ENCODE measurements at regions not wholly inside any gene's neighbourhood (a gene's known extent, or its start where the extent isn't known, plus 50 kb on each side); places are given as distances from the start of the nearest gene placed in this dataset.

DNA sequence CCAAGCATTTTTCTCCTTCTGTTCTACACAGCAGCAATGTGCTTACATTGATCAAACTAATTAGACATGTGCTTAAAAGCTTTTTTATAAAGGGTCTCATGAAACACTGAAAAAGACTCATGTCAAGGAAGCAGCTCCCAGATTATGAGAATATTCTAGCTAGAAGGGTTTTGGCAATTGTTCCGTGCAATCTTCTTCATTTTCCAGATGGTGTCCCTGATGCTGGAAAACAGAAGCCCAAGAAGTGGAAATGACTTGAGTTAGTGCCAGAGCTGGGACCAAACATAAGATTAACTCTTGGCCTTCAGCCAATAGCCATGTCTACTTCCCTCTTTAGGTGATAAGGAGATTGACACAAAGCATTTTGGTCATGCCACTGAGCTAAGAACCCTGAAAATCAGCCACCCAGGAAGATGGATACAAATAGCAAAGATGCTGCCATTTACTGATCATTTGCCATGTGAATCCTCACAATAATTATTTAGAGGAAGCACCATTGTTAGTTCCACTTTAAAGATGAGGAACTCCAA is 110.8 kb downstream of the MATN1 start:
- Mint-ChIP-seq H3K36me3 (ENCODE audit: insufficient read depth in 2 of 2) (no peaks in the 10 kb centered on the region), H3K4me3 (no peak overlapping the region), H3K9me3 (no peaks in the 10 kb centered on the region), H3K27ac (no peak overlapping the region), H3K4me1 (ENCODE audit: low read depth) (no peaks in the 10 kb centered on the region), H3K27me3 (ENCODE audit: low read depth) (peaks cover 24% of the 10 kb centered on the region)
- ATAC-seq (replicated peaks in 1 of 2) (no peak), DNase-seq (no peak)

DNA sequence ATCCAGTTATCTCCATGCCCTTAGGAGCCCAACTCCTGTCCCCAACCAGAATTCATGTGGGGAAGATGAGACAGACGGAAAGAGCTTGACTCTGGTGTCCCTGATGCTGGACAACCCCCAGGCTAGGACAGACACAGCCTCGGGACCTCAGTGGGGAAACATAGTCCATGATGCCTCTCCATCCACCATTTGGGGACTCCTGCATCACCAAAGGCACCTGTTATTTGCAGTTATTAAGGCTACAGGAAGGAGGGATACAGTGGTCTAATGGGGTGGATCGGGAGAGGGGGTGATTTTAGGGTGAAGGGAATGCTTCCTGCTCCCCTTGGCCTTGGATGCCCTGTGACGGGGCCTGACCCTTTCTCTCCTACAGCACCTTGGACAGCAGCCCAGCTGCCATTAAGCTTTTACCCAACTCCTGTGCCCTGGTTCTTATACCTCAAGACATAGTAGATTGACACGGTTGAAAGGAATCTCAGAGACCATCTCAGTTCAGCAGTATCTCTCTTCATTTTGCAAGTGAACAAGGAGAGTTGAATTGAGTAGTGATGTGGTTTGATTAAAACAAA is 111.6 kb downstream of the MATN1 start:
- ATAC-seq (replicated peaks in 1 of 2) (no peak), DNase-seq (no peak)
- no peak overlapping the region for H3K4me3 Mint-ChIP-seq
- H3K4me1 Mint-ChIP-seq (ENCODE audit: low read depth): no peaks in the 10 kb centered on the region
- no peak overlapping the region for H3K27ac Mint-ChIP-seq
- H3K27me3 Mint-ChIP-seq (ENCODE audit: low read depth): peaks cover 27% of the 10 kb centered on the region
- H3K9me3 Mint-ChIP-seq: no peaks in the 10 kb centered on the region
- H3K36me3 Mint-ChIP-seq (ENCODE audit: insufficient read depth in 2 of 2): no peaks in the 10 kb centered on the region

- Mint-ChIP-seq H3K27ac (no peak overlapping the region), H3K4me3 (no peak overlapping the region), H3K27me3 (ENCODE audit: low read depth) (peaks cover 33% of the 10 kb centered on the region), H3K36me3 (ENCODE audit: insufficient read depth in 2 of 2) (no peaks in the 10 kb centered on the region), H3K4me1 (ENCODE audit: low read depth) (no peaks in the 10 kb centered on the region), H3K9me3 (no peaks in the 10 kb centered on the region)
- ATAC-seq (replicated peaks in 1 of 2): no peak
- DNase-seq: no peak
Measured at GRCh38 chr1:30610917-30611316, 112.5 kb downstream of the MATN1 start.

GRCh38 chr1:30609999-30610345 is 113.4 kb downstream of the MATN1 start:
- Mint-ChIP-seq H3K27ac (no peak overlapping the region), H3K36me3 (ENCODE audit: insufficient read depth in 2 of 2) (no peaks in the 10 kb centered on the region), H3K4me1 (ENCODE audit: low read depth) (no peaks in the 10 kb centered on the region), H3K4me3 (no peak overlapping the region), H3K27me3 (ENCODE audit: low read depth) (peaks cover 33% of the 10 kb centered on the region), H3K9me3 (no peaks in the 10 kb centered on the region)
- ATAC-seq (replicated peaks in 1 of 2) (no peak), DNase-seq (no peak)

DNA sequence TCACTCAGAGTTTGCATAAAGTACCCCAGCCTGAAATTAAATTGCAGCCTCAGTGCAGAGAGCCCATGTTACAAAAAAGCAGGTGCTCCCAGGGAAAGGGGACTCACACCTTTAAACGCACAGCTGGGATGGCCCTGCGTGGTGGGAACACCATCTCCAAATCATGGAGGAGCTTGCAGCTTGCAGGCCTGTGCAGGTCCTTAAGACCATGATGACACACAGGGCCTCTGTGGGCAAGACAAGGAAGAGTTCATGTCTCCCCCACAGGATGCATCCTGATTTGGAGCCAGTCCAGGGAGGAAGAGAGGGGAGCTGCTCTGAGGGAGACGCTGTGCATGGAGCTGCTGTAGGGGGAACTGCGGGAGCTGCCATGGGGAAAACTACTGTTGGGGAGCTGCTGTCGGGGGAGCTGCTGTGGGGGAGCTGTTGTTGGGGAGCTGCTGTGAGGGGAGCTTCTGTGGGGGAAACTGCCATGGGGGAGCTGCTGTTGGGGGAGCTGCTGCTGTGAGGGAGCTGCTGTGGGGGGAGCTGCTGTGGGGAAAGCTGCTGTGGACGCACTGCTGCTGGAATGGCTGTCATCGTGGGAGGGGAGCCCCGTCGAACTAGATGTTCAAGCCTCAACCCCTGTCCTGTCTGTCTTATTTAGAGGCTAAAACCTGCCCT is 113.9 kb downstream of the MATN1 start:
- Mint-ChIP-seq H3K27me3 (ENCODE audit: low read depth) (peaks cover 33% of the 10 kb centered on the region), H3K27ac (no peak overlapping the region), H3K9me3 (no peaks in the 10 kb centered on the region), H3K4me3 (no peak overlapping the region), H3K4me1 (ENCODE audit: low read depth) (no peaks in the 10 kb centered on the region), H3K36me3 (ENCODE audit: insufficient read depth in 2 of 2) (no peaks in the 10 kb centered on the region)
- DNase-seq: no peak
- ATAC-seq (replicated peaks in 1 of 2): no peak

GRCh38 chr1:30607723-30608122 is 115.7 kb downstream of the MATN1 start:
- no peak for ATAC-seq (replicated peaks in 1 of 2)
- H3K36me3 Mint-ChIP-seq (ENCODE audit: insufficient read depth in 2 of 2): no peaks in the 10 kb centered on the region
- peaks cover 33% of the 10 kb centered on the region for H3K27me3 Mint-ChIP-seq (ENCODE audit: low read depth)
- H3K4me3 Mint-ChIP-seq: no peak overlapping the region
- H3K9me3 Mint-ChIP-seq: no peaks in the 10 kb centered on the region
- no peak overlapping the region for H3K27ac Mint-ChIP-seq
- DNase-seq: no peak
- H3K4me1 Mint-ChIP-seq (ENCODE audit: low read depth): no peaks in the 10 kb centered on the region

GRCh38 chr1:30606166-30606565 is 117.2 kb downstream of the MATN1 start:
- Mint-ChIP-seq H3K4me3 (no peak overlapping the region), H3K27ac (no peak overlapping the region), H3K9me3 (no peaks in the 10 kb centered on the region), H3K36me3 (ENCODE audit: insufficient read depth in 2 of 2) (no peaks in the 10 kb centered on the region), H3K4me1 (ENCODE audit: low read depth) (no peaks in the 10 kb centered on the region), H3K27me3 (ENCODE audit: low read depth) (peaks cover 33% of the 10 kb centered on the region)
- ATAC-seq (replicated peaks in 1 of 2) (no peak), DNase-seq (no peak)

GRCh38 chr1:30605441-30605920 is 117.9 kb downstream of the MATN1 start:
- Mint-ChIP-seq H3K27me3 (ENCODE audit: low read depth) (peaks cover 32% of the 10 kb centered on the region), H3K4me1 (ENCODE audit: low read depth) (no peaks in the 10 kb centered on the region), H3K27ac (no peak overlapping the region), H3K9me3 (no peaks in the 10 kb centered on the region), H3K36me3 (ENCODE audit: insufficient read depth in 2 of 2) (no peaks in the 10 kb centered on the region), H3K4me3 (no peak overlapping the region)
- DNase-seq (no peak), ATAC-seq (replicated peaks in 1 of 2) (no peak)

- ATAC-seq (replicated peaks in 1 of 2) (no peak), DNase-seq (no peak)
- Mint-ChIP-seq H3K4me1 (ENCODE audit: low read depth) (no peaks in the 10 kb centered on the region), H3K9me3 (no peaks in the 10 kb centered on the region), H3K27ac (no peak overlapping the region), H3K4me3 (no peak overlapping the region), H3K27me3 (ENCODE audit: low read depth) (peaks cover 27% of the 10 kb centered on the region), H3K36me3 (ENCODE audit: insufficient read depth in 2 of 2) (no peaks in the 10 kb centered on the region)
Measured at GRCh38 chr1:30604801-30605440, 118.5 kb downstream of the MATN1 start.

- H3K4me1 Mint-ChIP-seq (ENCODE audit: low read depth): no peaks in the 10 kb centered on the region
- H3K27me3 Mint-ChIP-seq (ENCODE audit: low read depth): peaks cover 10% of the 10 kb centered on the region
- no peak overlapping the region for H3K4me3 Mint-ChIP-seq
- H3K36me3 Mint-ChIP-seq (ENCODE audit: insufficient read depth in 2 of 2): no peaks in the 10 kb centered on the region
- no peak overlapping the region for H3K27ac Mint-ChIP-seq
- ATAC-seq (replicated peaks in 1 of 2): no peak
- no peak for DNase-seq
- no peaks in the 10 kb centered on the region for H3K9me3 Mint-ChIP-seq
Measured at GRCh38 chr1:30603081-30603858, 120.1 kb downstream of the MATN1 start.

DNA sequence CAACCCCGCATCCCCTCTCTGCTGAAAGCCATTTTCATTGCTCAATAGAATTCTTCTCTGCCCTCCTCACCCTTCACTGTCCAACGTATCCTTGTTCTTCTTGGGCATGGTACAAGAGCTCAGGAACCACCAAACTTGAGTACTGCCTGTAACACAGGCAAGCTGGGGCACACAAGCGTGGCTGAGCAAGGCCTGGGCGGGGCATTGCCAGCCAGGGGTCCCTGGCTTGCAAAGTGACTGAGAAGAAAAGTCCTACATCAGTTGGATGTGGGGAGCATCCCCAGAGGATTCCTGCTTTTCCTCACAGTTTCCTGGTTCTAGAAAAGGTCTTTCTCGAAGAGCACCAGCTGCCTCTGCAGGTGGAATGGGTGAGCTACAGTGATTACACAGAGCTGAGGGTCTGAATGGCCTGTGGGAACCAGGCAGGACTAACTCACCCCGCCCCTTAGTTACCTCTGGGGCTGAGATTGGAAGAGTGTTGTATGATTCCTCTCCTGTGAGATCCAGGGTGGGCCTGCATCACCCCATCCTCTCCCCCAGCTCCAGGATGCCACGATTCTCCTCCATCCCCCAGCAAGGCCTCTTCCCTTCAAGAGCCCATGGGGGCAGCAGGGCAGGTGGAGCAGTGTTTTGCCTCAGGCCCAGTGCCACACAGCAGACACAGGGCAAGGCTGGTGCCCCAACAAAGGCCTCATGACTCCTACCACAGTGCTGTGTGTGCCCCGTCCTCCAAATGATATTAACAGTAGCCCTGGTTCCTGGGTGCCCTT is 121.9 kb downstream of the MATN1 start:
- ATAC-seq (replicated peaks in 1 of 2): no peak
- no peak overlapping the region for H3K27ac Mint-ChIP-seq

GRCh38 chr1:30600706-30601105 is 122.7 kb downstream of the MATN1 start:
- no peak for DNase-seq
- no peak overlapping the region for H3K4me3 Mint-ChIP-seq
- no peaks in the 10 kb centered on the region for H3K36me3 Mint-ChIP-seq (ENCODE audit: insufficient read depth in 2 of 2)
- no peak overlapping the region for H3K27ac Mint-ChIP-seq
- H3K9me3 Mint-ChIP-seq: no peaks in the 10 kb centered on the region
- no peaks in the 10 kb centered on the region for H3K4me1 Mint-ChIP-seq (ENCODE audit: low read depth)
- peaks cover 9% of the 10 kb centered on the region for H3K27me3 Mint-ChIP-seq (ENCODE audit: low read depth)
- no peak for ATAC-seq (replicated peaks in 1 of 2)

More for the DNA sequence above, 121.9 kb downstream of the MATN1 start:
- DNase-seq: no peak
- Mint-ChIP-seq H3K27me3 (ENCODE audit: low read depth) (peaks cover 11% of the 10 kb centered on the region), H3K4me1 (ENCODE audit: low read depth) (no peaks in the 10 kb centered on the region), H3K9me3 (no peaks in the 10 kb centered on the region), H3K36me3 (ENCODE audit: insufficient read depth in 2 of 2) (no peaks in the 10 kb centered on the region), H3K4me3 (no peak overlapping the region)

Measured in activated T-cell treated with anti-CD3 and anti-CD28 coated beads, Interleukin-2, amount 50 U/mL, for 72 hours (primary cell).